Amygdala (tissue), 56 donors: ENCODE measurements at regions not wholly inside any gene's neighbourhood (a gene's known extent, or its start where the extent isn't known, plus 50 kb on each side); places are given as distances from the start of the nearest gene placed in this dataset.
A peak's percentile ranks its signal among the peaks of the same experiment; 100 is the strongest.

Experiments
- DNase-seq, 56 donors: peaks; one replicate each; lab custom pipeline; 2025; lab: John Stamatoyannopoulos, UW

GRCh38 chr4:11908205-11908604 is 479.5 kb upstream of the HS3ST1 start:
- DNase-seq, result no peak

GRCh38 chr4:11904846-11905739 is 476.4 kb upstream of the HS3ST1 start:
- DNase-seq, result no peak

GRCh38 chr4:11904117-11904535 is 475.4 kb upstream of the HS3ST1 start:
- peak in 1 of 56 donors; percentile 3 for DNase-seq

GRCh38 chr4:11901089-11901488 is 472.4 kb upstream of the HS3ST1 start:
- DNase-seq, result no peak

GRCh38 chr4:11900359-11900758 is 471.7 kb upstream of the HS3ST1 start:
- no peak for DNase-seq

- no peak for DNase-seq
Observed at GRCh38 chr4:11898796-11899195, 470.1 kb upstream of the HS3ST1 start.

- DNase-seq, result no peak
Observed at GRCh38 chr4:11895766-11896165, 467.1 kb upstream of the HS3ST1 start.

- DNase-seq, result no peak
Observed at GRCh38 chr4:11894977-11895376, 466.3 kb upstream of the HS3ST1 start.

- no peak for DNase-seq
Observed at GRCh38 chr4:11894221-11894620, 465.5 kb upstream of the HS3ST1 start.

- DNase-seq, result no peak
Observed at GRCh38 chr4:11889099-11889498, 460.4 kb upstream of the HS3ST1 start.

GRCh38 chr4:11881947-11882346 is 453.3 kb upstream of the HS3ST1 start:
- DNase-seq, result no peak

GRCh38 chr4:11881364-11881763 is 452.7 kb upstream of the HS3ST1 start:
- no peak for DNase-seq

GRCh38 chr4:11878241-11878640 is 449.5 kb upstream of the HS3ST1 start:
- DNase-seq, result no peak

- DNase-seq, result no peak
Observed at GRCh38 chr4:11876104-11876503, 447.4 kb upstream of the HS3ST1 start.

GRCh38 chr4:11869191-11869870 is 440.6 kb upstream of the HS3ST1 start:
- DNase-seq, result no peak

GRCh38 chr4:11866391-11866790 is 437.7 kb upstream of the HS3ST1 start:
- DNase-seq, result no peak

GRCh38 chr4:11860996-11861395 is 432.3 kb upstream of the HS3ST1 start:
- DNase-seq, result no peak

- DNase-seq, result no peak
Observed at GRCh38 chr4:11857881-11858280, 429.2 kb upstream of the HS3ST1 start.

GRCh38 chr4:11847167-11847566 is 418.5 kb upstream of the HS3ST1 start:
- no peak for DNase-seq

- no peak for DNase-seq
Observed at GRCh38 chr4:11843927-11844326, 415.2 kb upstream of the HS3ST1 start.

- DNase-seq, result no peak
Observed at GRCh38 chr4:11843340-11843739, 414.6 kb upstream of the HS3ST1 start.
